T-helper 2 cell treated with Interferon-gamma antibody and Interleukin-4, amounts not matched to agents 100 ng/mL and 5 ng/mL, for 36 hours (primary cell): ENCODE measurements at regions not wholly inside any gene's neighbourhood (a gene's known extent, or its start where the extent isn't known, plus 50 kb on each side); places are given as distances from the start of the nearest gene placed in this dataset.

Experiments used
- intact Hi-C: fragments of 100-400 bp; cut with micrococcal nuclease; formaldehyde crosslinking; loops from one replicate; pipeline ENCODE4 v1.15.1; 2023

DNA sequence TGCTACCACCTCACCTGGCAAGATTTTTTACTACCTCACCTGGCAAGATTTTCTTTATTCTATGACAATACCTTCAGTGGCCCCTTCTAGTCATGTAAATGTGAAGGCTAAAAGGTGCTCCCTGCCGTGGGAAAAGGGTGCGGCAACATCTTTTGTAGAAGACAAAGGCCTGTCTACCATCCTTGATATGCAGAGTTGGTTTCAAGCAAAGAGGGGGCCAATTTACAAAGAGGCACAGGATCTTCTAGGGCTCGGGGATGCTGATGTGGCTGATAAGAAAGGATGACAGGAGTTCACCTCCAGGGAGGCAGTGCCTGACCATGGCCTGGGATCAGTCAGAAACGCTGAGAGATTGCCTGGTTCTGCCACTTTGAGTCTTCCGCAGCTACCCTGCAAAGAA, 165.4 kb upstream of the SLC1A4 start:
- intact Hi-C loops: no loop called here

DNA sequence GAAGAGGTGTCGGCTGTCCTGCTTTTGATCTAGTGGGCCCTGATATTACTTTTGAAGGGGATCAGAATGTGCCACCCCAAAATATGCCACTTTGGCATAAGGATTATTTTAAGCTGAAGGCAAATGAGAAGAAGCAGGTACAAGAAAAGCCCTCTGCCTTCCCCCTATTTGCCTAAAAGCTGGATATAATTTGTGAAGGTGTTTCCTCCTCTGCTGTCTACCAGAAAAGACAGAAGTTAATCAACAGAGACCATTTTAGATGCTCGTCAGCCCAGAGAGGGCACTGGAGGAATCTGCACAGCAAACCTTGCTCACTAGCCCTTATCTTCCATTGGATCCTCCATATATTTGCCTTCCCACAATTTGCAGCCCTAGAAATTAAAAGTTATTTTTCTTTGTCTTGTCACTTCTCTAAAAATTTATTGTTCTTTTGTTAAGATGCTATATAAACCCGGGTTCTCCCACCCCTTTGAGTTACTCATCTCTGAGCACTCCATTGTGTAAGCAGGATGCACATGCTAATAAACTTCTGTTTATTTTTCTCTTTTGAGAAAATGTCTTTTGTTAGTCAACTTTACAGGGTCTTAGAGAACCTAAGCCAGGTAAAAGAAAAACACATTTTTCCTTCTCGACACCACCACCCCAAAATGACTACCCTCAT, 163.2 kb upstream of the SLC1A4 start:
- intact Hi-C loops: no loop called here

- intact Hi-C loops: no loop called here
These were observed 162.5 kb upstream of the SLC1A4 start for GRCh38 chr2:64826703-64827102.

DNA sequence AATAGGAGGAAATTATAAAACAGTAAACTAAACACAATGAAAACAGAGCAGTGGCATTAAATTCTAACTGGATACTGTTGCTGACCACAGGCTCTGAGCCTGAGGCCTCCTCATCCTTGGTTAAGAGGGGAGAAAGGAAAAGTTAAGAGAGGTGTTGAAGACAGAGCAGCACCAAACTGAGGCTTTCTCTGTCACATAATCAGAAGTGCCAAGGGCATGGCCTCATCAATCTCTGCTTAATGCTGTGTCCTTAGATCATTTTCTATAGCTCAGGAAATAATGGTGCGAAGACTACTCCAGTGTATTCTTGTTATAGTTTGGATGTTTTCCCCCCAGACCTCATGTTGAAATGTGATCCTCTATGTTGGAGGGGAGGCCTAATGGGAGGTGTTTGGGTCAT, 160.9 kb upstream of the SLC1A4 start:
- intact Hi-C loops: no loop called here

GRCh38 chr2:64829525-64829924, 159.7 kb upstream of the SLC1A4 start:
- intact Hi-C loops: no loop called here

DNA sequence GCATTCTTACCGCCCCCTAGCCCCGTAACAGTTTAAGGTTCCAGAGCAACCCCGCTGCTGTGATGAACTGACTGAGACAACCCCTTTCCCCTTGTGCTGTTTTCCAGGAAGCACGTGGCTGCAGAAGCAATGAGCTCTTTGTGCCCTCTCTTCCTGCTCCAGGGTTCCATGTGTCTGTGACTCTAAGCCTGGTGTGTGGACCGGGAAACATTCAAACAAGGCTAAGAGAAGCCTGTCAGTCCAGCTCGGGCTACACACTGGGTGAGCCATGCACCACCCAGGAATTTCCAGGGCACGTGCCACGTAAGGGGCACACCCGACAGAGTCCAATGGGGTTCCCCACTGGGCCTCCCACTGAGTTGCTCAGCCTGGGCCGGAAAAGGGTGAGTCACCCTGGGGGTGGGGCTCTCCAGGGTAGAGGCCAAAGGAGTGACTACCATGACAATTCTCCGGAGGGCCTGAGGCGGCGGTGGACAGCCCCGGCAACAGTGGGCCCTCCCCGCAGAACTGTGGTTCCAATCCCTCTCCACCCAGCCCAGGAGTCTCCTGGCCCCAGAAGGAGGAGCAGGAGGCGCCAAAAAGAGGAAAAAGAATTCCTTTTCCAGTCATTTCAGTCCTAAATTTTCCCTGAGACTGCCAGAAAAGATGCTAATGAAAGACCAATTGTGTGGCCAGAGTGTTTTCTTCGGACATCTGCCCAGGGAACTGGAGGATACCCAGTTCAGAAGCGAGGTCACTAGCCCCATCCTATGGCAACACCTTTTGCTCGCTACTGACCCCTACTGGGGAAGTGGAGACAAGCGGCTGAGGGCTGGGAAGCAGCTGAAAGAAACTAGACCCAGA, 157.8 kb upstream of the SLC1A4 start:
- intact Hi-C loops: loop anchor here (1.0 to 5.0 kb wide), 5 partner anchors 64 to 244 kb away; no protein-coding TSS in a partner anchor

GRCh38 chr2:64831977-64832328, 157.2 kb upstream of the SLC1A4 start:
- intact Hi-C loops: loop anchor here (1.0 to 5.0 kb wide), 5 partner anchors 65 to 245 kb away; no protein-coding TSS in a partner anchor

GRCh38 chr2:64832936-64833335, 156.3 kb upstream of the SLC1A4 start:
- intact Hi-C loops: loop anchor here (5.0 kb wide), 1 partner anchor 226 kb away; no protein-coding TSS in a partner anchor

GRCh38 chr2:64836566-64836965, 152.6 kb upstream of the SLC1A4 start:
- intact Hi-C loops: no loop called here

GRCh38 chr2:64837116-64837731, 152.0 kb upstream of the SLC1A4 start:
- intact Hi-C loops: no loop called here

DNA sequence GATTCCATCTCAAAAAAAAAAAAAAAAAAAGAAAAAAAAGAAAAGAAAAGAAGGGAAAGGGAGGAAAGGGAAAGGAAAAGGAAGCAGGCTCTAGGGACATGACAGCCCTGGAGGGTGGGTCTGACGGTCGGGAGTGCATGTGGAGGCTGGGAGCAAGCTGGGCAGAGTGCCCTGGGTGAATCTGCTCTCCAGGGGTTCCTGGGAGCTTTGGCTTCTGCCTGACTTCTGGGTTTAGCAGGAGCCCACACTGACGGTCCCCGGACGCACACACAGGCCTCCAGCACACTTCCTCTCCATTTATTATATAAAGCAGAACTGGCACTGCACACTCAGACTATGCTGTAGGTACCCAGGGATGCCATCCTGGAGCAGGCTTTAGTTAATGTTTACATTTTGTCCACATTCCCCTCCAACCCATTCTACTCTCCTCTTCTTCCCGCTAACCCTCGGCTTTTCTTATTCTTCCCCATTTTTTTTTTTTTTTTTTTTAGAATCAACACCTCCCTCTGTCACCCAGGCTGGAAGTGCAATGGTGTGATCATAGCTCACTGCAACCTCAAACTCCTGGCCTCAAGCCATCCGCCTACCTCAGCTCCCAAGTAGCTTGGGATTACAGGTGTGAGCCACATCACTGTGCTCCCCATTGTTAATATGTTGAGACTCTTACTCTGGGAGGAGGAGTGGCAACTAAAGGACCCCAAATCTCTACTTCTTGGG, 151.1 kb upstream of the SLC1A4 start:
- intact Hi-C loops: no loop called here

- intact Hi-C loops: no loop called here
These were observed 150.4 kb upstream of the SLC1A4 start for GRCh38 chr2:64838817-64839216.

GRCh38 chr2:64839844-64840243, 149.4 kb upstream of the SLC1A4 start:
- intact Hi-C loops: no loop called here

DNA sequence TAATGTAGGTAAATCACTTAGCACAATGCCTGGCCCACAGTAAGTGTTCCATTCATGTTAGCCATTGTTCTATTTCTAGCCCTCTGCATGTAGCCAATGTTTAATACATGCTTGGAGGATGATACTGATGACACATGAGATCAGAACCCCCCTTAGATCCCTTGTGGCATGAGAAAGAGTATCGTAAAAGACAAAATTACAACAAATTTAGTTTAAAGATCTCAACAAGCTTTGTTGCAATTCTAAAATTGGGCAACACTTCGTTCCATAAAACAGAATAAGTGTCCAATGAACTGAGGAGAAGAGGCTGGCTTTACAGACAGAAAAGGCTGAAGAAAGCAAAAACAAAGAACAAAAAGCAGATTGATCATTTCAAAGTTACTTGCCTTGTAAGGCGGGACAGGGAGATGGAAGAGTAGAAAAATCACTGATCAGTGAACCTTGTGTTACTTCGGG, 148.7 kb upstream of the SLC1A4 start:
- intact Hi-C loops: no loop called here

DNA sequence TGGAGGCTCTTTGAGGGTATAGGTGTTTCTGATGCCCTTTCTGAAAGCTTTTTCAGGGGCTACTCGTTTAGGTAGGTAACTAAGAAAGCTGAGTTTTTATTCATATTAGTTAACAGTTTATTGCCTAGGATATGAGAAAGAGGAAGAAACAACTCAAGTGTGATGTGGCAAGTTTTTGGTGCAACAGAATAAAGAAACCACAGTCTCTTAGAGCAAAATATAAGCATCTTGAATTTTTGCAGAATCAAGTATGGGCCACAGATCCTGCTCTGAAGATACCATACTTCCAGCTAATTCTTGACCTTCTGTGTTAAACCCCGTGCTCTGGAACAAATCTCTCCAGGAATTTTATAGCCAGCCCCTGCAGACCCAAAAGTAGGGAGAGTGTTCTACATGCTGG, 147.7 kb upstream of the SLC1A4 start:
- intact Hi-C loops: no loop called here

DNA sequence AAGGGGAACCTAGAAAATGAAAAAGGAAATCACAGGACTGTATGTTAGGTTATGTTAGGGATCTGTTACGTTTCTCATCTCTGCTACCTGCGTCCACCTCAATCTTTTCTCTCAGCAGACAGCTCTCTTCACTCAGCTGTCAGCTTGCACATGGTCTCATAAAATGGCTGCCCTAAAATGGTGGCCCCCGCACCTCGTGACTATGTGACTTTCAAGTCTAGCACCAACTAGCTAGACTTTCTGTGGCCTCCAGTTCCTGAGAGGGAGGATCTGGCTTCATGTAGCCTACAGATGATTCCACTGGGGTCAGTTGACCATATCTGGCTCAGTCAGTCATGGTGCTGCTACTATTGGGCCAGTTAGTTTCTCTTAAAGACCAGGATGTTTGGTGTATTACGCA, 147.2 kb upstream of the SLC1A4 start:
- intact Hi-C loops: no loop called here

DNA sequence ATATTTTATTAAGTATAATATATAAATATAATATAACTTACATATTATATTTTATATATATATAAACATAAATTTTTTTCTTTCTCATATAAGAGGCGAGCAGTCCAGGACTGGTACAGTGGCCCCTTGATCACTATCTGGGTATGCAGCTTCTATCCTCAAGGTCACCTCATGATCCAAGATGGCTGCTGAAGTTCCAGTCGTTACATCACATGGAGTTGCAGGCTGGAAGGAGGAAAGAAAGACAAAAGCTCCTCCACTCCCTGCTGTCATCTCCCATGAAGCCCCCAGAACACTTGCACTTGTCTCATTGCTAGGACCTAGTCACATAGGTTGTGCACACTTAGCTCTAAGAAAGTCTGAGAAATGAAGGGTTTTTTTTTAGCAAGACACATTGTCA, 145.1 kb upstream of the SLC1A4 start:
- intact Hi-C loops: no loop called here

DNA sequence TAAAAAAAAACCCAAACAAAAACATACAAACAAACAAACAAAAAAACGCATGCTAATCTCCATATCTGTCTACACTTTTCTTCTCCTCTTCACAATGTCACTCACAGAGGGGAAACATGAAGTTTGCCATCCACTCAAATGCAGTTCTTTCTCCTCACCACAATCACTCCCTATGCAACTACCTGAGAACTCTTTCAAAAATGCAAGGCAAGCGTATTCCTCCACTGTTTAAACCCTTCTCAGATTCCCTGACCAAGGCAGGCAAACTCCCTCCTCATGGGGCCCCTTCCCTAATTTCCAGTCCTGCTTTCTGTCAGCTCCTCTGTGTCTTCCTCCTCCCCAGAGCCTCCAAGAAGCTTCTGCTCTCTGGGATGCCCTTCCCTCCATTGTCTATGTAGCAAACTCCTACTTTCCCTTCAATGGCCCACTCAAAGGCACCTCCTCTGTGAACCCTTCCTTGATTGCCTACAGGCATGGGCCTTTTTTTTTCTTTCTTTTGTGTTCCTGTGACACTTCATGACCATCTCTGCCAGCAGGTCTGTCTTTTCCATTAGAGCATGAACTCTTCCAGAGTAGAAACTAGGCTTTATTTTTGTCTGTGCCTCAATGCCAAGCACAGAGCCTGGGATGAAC, 143.8 kb upstream of the SLC1A4 start:
- intact Hi-C loops: no loop called here

- intact Hi-C loops: no loop called here
These were observed 143.0 kb upstream of the SLC1A4 start for GRCh38 chr2:64846177-64846576.

GRCh38 chr2:64847930-64848329, 141.3 kb upstream of the SLC1A4 start:
- intact Hi-C loops: no loop called here

- intact Hi-C loops: no loop called here
These were observed 140.8 kb upstream of the SLC1A4 start for GRCh38 chr2:64848363-64848762.
